Glutamatergic neuron (in vitro differentiated cells): ENCODE measurements at regions not wholly inside any gene's neighbourhood (a gene's known extent, or its start where the extent isn't known, plus 50 kb on each side); places are given as distances from the start of the nearest gene placed in this dataset.

ENCODE experiments used
- DNase-seq: peaks from one replicate; pipeline ENCODE4 v3.0.0; 2022
- H3K27ac Mint-ChIP-seq: one replicate; pipeline ENCODE4 v1.8.0; 2020; ENCODE audit warnings: mild to moderate bottlenecking, mixed read lengths, inconsistent platforms; ENCODE audit not compliant: unreplicated experiment
- H3K27me3 Mint-ChIP-seq: one replicate; pipeline ENCODE4 v1.8.0; 2020; ENCODE audit warnings: mild to moderate bottlenecking, moderate library complexity, mixed read lengths, inconsistent platforms; ENCODE audit not compliant: unreplicated experiment
- H3K36me3 Mint-ChIP-seq: one replicate; pipeline ENCODE4 v1.8.0; 2020; ENCODE audit warnings: mild to moderate bottlenecking, mixed read lengths, inconsistent platforms; ENCODE audit not compliant: unreplicated experiment
- H3K4me1 Mint-ChIP-seq: one replicate; pipeline ENCODE4 v1.8.0; 2020; ENCODE audit warnings: mild to moderate bottlenecking, low read depth, mixed read lengths, inconsistent platforms; ENCODE audit not compliant: unreplicated experiment
- H3K4me3 Mint-ChIP-seq: one replicate; pipeline ENCODE4 v1.8.0; 2020; ENCODE audit warnings: mild to moderate bottlenecking, mixed read lengths, inconsistent platforms; ENCODE audit not compliant: unreplicated experiment
- H3K9me3 Mint-ChIP-seq: one replicate; pipeline ENCODE4 v1.8.0; 2020; ENCODE audit warnings: mild to moderate bottlenecking, moderate library complexity, mixed read lengths, inconsistent platforms; ENCODE audit not compliant: unreplicated experiment
- TF ChIP-seq, protein P1 (sequence below): fragments of 200-600 bp; sonication (generic); IDR thresholded peaks from one replicate; pipeline ENCODE4 v1.5.0; 2021; ENCODE audit not compliant: partially characterized antibody, unreplicated experiment

DNA sequence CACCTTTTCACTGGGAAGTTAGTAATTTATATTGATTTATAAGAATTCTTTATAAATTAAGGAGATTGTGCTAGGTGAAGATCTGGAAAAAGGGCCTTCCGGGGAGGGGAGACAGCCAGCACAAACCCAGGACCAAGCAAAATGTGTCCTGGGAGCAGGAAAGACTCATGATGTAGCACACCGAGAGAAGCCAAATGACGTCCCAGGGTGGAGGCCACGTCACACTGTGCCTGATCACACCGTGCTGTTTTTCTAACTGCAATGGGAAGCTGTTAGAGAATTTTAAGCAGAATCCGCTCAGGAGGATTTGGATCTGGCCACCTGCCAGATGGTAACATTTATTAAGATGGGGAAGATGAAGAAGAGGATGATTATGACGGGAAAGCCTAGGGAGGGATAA is 72.7 kb upstream of the AKAP12 start:
- peaks cover 3% of the 10 kb centered on the region for H3K27me3 Mint-ChIP-seq
- H3K4me1 Mint-ChIP-seq: no peaks in the 10 kb centered on the region
- no peaks in the 10 kb centered on the region for H3K36me3 Mint-ChIP-seq
- TF ChIP-seq, protein P1, sequence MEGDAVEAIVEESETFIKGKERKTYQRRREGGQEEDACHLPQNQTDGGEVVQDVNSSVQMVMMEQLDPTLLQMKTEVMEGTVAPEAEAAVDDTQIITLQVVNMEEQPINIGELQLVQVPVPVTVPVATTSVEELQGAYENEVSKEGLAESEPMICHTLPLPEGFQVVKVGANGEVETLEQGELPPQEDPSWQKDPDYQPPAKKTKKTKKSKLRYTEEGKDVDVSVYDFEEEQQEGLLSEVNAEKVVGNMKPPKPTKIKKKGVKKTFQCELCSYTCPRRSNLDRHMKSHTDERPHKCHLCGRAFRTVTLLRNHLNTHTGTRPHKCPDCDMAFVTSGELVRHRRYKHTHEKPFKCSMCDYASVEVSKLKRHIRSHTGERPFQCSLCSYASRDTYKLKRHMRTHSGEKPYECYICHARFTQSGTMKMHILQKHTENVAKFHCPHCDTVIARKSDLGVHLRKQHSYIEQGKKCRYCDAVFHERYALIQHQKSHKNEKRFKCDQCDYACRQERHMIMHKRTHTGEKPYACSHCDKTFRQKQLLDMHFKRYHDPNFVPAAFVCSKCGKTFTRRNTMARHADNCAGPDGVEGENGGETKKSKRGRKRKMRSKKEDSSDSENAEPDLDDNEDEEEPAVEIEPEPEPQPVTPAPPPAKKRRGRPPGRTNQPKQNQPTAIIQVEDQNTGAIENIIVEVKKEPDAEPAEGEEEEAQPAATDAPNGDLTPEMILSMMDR: no peak
- H3K27ac Mint-ChIP-seq: no peak overlapping the region
- DNase-seq: no peak
- no peak overlapping the region for H3K4me3 Mint-ChIP-seq
- H3K9me3 Mint-ChIP-seq: no peaks in the 10 kb centered on the region

DNA sequence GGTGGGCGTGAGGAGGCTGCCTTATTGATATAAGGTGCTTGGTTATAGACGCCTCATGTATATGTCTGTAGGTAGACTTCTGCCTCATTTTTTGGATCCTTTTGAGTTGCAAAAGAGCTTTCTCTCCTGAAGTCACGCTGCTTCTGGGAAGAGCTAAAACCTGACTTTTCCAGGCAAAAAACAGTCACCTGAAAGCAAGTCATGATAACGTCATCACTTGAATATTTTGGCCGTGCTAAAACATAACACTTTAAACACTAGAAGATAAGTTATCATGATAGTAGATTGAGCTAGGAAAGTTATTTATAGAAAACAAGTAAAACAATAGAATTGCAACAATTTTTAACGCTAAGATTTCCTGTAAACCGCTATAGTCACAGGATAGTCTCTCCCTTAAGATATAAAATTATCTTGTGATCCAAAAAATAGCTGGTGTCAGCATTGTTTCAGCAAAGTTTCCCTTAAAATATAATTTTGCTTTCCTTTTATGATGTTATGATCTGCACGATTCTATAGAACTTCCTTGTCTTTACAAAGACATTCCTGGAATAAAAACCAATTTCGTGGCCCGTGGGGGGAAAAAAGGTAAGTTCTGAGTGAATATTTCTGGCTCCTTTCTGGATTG is 69.0 kb upstream of the AKAP12 start:
- peaks cover 2% of the 10 kb centered on the region for H3K4me1 Mint-ChIP-seq
- H3K27ac Mint-ChIP-seq: no peak overlapping the region
- H3K27me3 Mint-ChIP-seq: peaks cover 3% of the 10 kb centered on the region
- no peaks in the 10 kb centered on the region for H3K9me3 Mint-ChIP-seq
- H3K36me3 Mint-ChIP-seq: no peaks in the 10 kb centered on the region
- TF ChIP-seq, protein P1: no peak
- DNase-seq: no peak
- H3K4me3 Mint-ChIP-seq: no peak overlapping the region

DNA sequence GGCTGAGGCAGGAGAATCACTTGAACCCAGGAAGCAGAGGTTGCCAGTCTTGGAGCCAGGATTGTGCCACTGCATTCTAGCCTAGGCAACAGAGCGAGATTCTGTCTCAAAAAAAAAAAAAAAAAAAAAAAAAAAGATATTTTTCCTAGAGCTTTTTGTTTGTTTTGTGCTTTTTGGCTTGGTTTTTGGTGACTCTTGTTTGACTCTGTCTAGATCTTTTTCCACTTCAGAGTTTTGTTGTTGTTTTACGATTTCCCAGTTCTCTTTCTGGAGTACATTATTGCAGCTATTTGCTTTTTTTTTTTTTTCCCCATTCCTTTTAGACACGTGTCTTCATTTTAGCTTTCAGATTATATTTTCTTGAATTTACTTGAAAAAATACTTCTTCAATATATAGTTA is 67.0 kb upstream of the AKAP12 start:
- no peak overlapping the region for H3K27ac Mint-ChIP-seq
- TF ChIP-seq, protein P1: no peak
- no peak overlapping the region for H3K4me3 Mint-ChIP-seq
- peaks cover 6% of the 10 kb centered on the region for H3K27me3 Mint-ChIP-seq
- H3K9me3 Mint-ChIP-seq: no peaks in the 10 kb centered on the region
- no peak for DNase-seq
- H3K4me1 Mint-ChIP-seq: peaks cover 5% of the 10 kb centered on the region
- no peaks in the 10 kb centered on the region for H3K36me3 Mint-ChIP-seq

- Mint-ChIP-seq H3K4me1 (peaks cover 5% of the 10 kb centered on the region), H3K27ac (no peak overlapping the region), H3K9me3 (peaks cover 2% of the 10 kb centered on the region), H3K4me3 (no peak overlapping the region), H3K27me3 (peaks cover 7% of the 10 kb centered on the region), H3K36me3 (no peaks in the 10 kb centered on the region)
- no peak for DNase-seq
- TF ChIP-seq, protein P1: no peak
Observed at GRCh38 chr6:151175662-151176445, 63.9 kb upstream of the AKAP12 start.
